ENCODE measurements at regions not wholly inside any gene's neighbourhood (a gene's known extent, or its start where the extent isn't known, plus 50 kb on each side); places are given as distances from the start of the nearest gene placed in this dataset.

- TF ChIP-seq, protein P1, sequence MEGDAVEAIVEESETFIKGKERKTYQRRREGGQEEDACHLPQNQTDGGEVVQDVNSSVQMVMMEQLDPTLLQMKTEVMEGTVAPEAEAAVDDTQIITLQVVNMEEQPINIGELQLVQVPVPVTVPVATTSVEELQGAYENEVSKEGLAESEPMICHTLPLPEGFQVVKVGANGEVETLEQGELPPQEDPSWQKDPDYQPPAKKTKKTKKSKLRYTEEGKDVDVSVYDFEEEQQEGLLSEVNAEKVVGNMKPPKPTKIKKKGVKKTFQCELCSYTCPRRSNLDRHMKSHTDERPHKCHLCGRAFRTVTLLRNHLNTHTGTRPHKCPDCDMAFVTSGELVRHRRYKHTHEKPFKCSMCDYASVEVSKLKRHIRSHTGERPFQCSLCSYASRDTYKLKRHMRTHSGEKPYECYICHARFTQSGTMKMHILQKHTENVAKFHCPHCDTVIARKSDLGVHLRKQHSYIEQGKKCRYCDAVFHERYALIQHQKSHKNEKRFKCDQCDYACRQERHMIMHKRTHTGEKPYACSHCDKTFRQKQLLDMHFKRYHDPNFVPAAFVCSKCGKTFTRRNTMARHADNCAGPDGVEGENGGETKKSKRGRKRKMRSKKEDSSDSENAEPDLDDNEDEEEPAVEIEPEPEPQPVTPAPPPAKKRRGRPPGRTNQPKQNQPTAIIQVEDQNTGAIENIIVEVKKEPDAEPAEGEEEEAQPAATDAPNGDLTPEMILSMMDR (conservative IDR thresholded peaks at IDR 0.05; ENCODE audit: low read length) = no peak
- TF ChIP-seq EZH2phosphoT487 (IDR thresholded peaks at IDR 0.05; ENCODE audit: borderline replicate concordance) = no peak
Observed at GRCh38 chr12:114995891-114996290, 311.9 kb upstream of the TBX3 start.

Measured in Loucy (cell line).